ENCODE measurements at regions not wholly inside any gene's neighbourhood (a gene's known extent, or its start where the extent isn't known, plus 50 kb on each side); places are given as distances from the start of the nearest gene placed in this dataset.

DNA sequence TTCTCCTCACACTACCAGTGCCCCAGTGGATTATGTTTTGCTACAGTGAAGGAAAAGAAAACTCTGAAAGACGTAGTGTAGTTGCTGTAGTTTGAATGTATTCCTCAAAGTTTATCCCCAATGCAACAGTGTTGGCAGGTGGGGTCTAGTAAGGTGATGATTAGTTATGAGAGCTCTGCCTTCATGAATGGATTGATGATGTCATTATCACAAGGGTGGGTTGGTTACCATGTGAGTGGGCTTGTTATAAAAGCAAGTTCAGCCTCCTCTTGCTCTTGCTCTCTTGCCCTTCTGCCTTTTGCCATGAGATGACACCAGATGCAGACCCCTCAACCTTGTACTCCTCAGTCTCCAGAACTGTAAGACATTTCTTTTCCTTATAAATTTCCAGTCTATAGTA lies 244.7 kb upstream of the RSPO3 start:
- intact Hi-C loops (cut with micrococcal nuclease) = no loop called here
- peaks cover 3% of the 10 kb centered on the region for H3K27me3 Mint-ChIP-seq
- H3K4me3 Mint-ChIP-seq = no peak overlapping the region
- ChIA-PET CTCF (no interaction called here), POLR2A (no interaction called here)
- H3K9me3 Mint-ChIP-seq = no peaks in the 10 kb centered on the region
- DNase-seq (no peak), ATAC-seq (no peak)
- no peak overlapping the region for H3K27ac Mint-ChIP-seq
- no peak for TF ChIP-seq CTCF (IDR thresholded peaks at IDR 0.05)
- no peaks in the 10 kb centered on the region for H3K36me3 Mint-ChIP-seq (ENCODE audit: low read depth)
- H3K4me1 Mint-ChIP-seq (ENCODE audit: low read depth) = no peaks in the 10 kb centered on the region

DNA sequence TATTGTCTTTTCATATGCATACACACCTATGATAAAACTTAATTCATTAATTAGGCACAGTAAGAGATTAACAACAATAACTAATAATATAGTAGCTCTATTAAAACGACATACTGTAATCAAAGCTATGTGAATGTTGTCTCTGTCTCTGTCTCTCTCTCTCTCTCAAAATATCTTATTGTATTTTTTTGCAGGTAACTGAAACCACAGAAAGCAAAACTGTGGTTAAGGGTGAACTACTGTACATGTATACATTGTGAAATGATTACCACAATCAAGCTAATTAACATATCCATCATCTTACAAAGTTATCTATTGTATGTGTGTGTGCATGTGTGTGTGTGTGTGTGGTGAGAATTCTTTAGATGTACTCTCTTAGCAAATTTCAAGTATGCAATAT lies 242.0 kb upstream of the RSPO3 start:
- DNase-seq (no peak), ATAC-seq (no peak)
- intact Hi-C loops (cut with micrococcal nuclease) = no loop called here
- CTCF ChIA-PET = no interaction called here
- Mint-ChIP-seq H3K27me3 (peaks cover 3% of the 10 kb centered on the region), H3K9me3 (no peaks in the 10 kb centered on the region), H3K4me3 (no peak overlapping the region), H3K27ac (no peak overlapping the region), H3K36me3 (ENCODE audit: low read depth) (no peaks in the 10 kb centered on the region), H3K4me1 (ENCODE audit: low read depth) (no peaks in the 10 kb centered on the region)
- POLR2A ChIA-PET = no interaction called here
- no peak for TF ChIP-seq CTCF (IDR thresholded peaks at IDR 0.05)

DNA sequence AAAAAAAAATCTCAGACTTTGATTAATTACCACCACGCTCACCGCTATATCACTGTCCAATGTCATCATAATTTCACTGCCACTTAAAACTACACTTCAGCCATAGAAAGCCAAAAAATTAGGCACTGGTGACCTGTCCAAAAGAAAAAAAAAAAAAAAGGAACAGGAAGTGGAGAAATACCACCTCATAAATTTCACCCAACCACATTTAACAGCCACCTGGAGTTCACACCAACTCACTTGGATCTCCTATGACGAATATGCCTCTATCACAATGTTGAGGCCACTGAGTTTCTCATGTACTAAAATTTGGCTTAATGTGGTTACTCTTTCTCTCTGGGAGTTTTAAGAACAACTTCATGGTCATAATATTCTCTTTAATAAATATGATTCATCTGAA lies 237.5 kb upstream of the RSPO3 start:
- Mint-ChIP-seq H3K4me1 (ENCODE audit: low read depth) (no peaks in the 10 kb centered on the region), H3K27me3 (no peaks in the 10 kb centered on the region), H3K4me3 (no peak overlapping the region), H3K27ac (no peak overlapping the region), H3K9me3 (no peaks in the 10 kb centered on the region), H3K36me3 (ENCODE audit: low read depth) (no peaks in the 10 kb centered on the region)
- POLR2A ChIA-PET = no interaction called here
- TF ChIP-seq CTCF (IDR thresholded peaks at IDR 0.05) = no peak
- intact Hi-C loops (cut with micrococcal nuclease) = no loop called here
- CTCF ChIA-PET = no interaction called here
- ATAC-seq (no peak), DNase-seq (no peak)

DNA sequence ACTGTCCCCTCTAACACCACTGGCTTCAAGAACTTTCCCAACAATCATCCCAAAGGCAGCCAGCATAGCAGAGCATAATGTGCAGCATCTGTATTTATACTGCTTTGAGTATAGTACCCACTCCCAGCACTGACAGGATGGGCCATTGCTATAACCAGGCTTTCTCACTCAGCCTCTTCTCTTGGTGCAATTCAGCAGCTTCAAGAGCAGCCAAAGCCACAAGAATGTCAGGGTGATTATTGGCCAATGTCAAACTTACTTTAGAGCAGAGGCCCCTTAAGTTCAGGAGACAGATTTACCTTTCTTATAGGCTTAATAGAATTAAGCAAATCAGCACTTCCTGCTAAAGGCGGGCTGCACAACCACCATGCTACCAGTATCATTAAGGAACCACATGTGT lies 232.4 kb upstream of the RSPO3 start:
- POLR2A ChIA-PET = no interaction called here
- CTCF ChIA-PET = no interaction called here
- TF ChIP-seq CTCF (IDR thresholded peaks at IDR 0.05) = no peak
- H3K36me3 Mint-ChIP-seq (ENCODE audit: low read depth) = no peaks in the 10 kb centered on the region
- H3K27ac Mint-ChIP-seq = no peak overlapping the region
- H3K9me3 Mint-ChIP-seq = no peaks in the 10 kb centered on the region
- no peak for DNase-seq
- no peaks in the 10 kb centered on the region for H3K27me3 Mint-ChIP-seq
- H3K4me1 Mint-ChIP-seq (ENCODE audit: low read depth) = no peaks in the 10 kb centered on the region
- no peak overlapping the region for H3K4me3 Mint-ChIP-seq
- ATAC-seq = no peak
- intact Hi-C loops (cut with micrococcal nuclease) = no loop called here

DNA sequence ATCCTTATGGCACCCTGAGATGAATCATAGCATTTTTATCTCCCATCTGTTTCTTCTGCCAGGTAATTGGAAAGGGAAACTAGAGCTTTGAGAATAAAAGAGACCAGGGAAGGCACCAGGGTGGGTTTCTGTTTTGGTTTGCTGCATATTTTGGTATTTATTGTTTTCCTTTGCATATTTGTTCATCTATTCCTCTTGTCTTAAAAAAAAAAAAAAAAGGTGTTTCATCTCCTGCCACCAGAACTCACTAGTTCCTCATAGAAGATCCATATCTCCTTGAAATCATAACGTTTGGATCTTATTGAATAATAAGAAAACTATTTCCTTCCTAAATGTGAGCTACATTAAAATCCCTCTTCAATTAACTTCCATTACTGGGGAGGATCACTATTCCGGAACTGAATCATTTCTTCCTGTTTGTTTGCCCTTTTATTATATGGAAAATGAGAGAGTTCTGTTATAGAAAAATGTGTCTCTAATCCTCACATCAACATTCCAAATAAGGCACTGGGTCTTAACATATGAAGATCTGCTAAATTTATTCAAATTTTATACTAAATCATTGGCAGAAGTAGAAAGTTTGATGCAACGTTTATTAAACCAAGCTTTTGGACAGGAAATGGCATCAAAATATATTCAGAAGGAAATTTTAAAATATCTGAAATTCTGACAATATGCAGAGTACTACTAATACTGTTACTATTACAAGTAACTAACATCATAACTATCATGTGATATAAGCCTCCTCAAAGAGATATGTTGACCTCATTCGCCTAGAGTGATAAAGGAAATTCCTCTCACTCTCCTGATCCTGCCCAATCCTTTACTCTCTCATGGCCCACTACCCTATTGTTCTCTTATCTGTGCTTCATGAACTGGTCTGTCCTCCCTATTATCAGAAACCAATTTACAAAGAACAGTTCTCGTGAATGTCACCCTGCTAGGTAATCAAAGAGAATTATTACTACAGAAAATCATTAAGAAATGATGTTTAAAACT lies 229.4 kb upstream of the RSPO3 start:
- Mint-ChIP-seq H3K27me3 (peaks cover 1% of the 10 kb centered on the region), H3K36me3 (ENCODE audit: low read depth) (no peaks in the 10 kb centered on the region), H3K4me1 (ENCODE audit: low read depth) (no peaks in the 10 kb centered on the region), H3K4me3 (no peak overlapping the region), H3K27ac (no peak overlapping the region), H3K9me3 (peaks cover 2% of the 10 kb centered on the region)
- ChIA-PET CTCF (no interaction called here), POLR2A (interaction anchor here (0.6 kb wide), 1 partner anchor 24 kb away, joined by 3 read pairs; no protein-coding TSS in a partner anchor)
- intact Hi-C loops (cut with micrococcal nuclease) = no loop called here
- no peak for ATAC-seq
- no peak for DNase-seq
- no peak for TF ChIP-seq CTCF (IDR thresholded peaks at IDR 0.05)
